Cortex of kidney (tissue), 1 donor: ENCODE measurements at regions not wholly inside any gene's neighbourhood (a gene's known extent, or its start where the extent isn't known, plus 50 kb on each side); places are given as distances from the start of the nearest gene placed in this dataset.
A peak's percentile ranks its signal among the peaks of the same experiment; 100 is the strongest.

Experiments
- DNase-seq: peaks from one replicate; lab custom pipeline; 2025; lab: John Stamatoyannopoulos, UW

DNA sequence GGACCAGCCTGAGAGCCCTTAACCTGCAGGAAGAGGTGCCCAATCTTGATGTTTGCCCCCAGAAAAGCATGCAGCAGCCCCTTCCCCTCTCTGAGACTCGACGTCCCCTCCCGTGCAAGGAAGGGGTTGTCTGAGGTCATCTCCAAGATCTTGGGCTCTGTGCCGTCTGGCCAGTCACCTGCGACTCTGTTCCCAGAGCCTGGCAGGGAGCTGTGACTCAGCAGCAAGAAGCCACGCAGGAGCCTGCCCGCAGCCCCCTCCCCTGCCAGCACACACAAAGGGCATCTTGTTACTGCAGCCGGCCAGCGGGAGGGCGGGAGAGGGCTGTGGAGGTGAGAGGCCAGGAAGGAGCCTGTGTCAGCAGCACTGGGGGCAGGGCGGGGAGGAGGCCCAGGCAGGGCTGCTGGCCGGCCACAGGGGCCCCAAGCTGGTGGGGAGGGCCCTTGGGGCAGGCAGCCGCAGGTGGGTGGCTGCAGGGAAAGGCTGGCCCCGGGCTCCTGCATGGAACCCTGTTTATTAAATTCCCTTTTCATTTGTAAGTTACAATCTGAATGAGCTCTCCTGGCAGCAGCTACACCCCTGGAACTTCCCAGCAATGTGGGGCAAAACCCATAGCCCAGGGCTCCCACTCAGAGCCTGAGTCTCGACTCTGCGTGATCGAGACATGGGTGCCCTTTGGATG, 103.7 kb upstream of the ZMIZ1 start:
- no peak for DNase-seq

DNA sequence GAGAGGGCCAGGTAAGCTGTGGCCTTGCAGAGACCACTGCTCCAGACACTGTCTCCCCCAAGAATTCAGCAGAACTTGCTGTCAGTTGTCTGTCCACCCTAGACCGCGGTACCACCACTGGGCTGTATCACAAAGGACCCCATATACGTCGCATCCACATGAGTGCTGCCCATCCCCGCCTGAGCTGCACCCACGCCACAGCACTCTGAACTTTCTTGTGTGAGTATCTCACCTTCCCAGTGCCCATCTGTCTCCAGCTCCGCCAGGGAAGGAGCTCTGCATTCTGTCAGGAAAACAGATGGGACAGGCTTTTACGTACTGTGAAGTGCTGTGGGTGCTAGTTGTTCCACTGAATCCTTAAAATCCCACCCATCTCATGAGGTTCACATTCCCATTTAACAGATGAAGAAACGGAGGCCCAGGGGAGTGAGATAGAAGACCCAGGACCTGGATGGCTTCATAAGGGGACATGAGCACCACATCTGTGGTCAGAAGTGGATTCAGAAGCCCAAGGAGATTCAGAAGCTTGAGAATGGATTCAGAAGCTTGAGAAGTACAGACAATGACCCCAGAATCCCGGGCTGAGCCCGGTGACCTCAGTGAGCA, 102.5 kb upstream of the ZMIZ1 start:
- DNase-seq, result no peak

DNA sequence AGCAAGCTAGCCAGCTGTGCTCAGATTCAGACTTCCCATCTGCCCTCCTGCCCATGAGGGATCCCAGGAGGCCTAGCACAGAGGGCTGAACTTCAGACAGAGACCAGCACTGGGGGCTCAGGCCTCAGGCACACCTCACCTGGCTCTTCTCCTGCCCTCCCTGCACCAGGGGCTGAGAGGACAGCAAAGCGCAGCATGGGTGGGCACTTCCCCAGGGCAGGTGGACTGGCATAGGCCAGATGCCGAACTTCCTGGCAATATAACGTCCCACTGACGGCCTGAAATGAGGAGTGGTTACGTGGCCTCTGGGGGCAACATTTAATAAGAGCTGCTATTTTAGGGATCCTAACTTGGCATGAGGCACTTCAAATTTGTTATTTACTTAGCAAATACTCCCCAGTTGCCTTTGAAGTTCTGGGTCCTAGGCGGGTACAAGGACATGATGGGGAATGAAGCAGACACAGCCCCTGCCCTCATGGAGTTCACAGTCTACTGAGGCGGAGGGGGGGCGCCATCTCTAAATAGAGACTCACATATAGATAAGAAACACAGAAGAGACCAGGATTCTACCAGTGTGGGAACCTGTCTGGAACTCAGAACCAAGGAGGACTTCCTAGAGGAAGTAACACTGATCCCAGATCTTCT, 101.8 kb upstream of the ZMIZ1 start:
- DNase-seq, result no peak

- no peak for DNase-seq
Measured at GRCh38 chr10:78968300-78968942, 100.3 kb upstream of the ZMIZ1 start.

DNA sequence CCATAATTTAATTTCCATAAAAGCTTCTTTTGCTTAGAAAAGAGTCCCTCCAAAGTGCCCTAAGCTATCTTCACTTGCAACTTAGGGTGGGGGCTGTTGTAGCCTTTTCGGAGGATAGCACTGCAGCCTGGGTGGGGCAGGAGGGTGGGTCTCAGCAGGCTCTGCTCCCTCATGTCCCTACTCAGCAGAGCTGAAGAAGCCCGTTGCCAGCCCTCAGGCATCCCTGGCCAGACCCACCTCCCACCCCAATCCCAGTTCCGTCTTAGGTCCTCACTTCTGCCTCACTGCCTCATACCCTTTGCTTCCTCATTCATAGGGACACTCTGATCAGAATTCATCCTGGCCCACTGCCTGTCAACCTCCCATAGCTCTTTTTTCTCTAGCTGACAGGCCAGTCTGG, 99.8 kb upstream of the ZMIZ1 start:
- no peak for DNase-seq

DNA sequence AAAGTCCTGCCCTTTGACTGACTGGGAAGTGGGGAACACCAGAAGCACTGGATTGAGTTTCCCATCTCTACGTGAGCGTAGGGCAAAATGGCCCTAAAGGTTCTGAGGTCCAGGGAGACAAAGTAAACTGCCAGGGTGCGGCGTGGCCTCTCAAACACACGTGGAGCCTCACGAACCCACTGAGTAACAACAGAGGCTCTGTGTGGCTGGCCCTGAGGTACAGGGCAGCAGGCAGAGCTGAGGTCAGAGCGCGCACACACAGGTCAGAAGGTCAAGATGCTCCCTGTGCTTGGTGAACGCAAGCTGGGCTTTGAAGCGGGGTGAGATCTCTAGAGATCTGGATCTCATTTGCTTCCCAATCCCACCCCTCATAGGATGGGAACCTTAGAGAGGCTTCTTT, 99.0 kb upstream of the ZMIZ1 start:
- no peak for DNase-seq

GRCh38 chr10:78970261-78970660, 98.5 kb upstream of the ZMIZ1 start:
- no peak for DNase-seq

- DNase-seq, result no peak
Measured at GRCh38 chr10:78971094-78971682, 97.6 kb upstream of the ZMIZ1 start.

- peak; percentile 28 for DNase-seq
Measured at GRCh38 chr10:78972160-78972946, 96.4 kb upstream of the ZMIZ1 start.

DNA sequence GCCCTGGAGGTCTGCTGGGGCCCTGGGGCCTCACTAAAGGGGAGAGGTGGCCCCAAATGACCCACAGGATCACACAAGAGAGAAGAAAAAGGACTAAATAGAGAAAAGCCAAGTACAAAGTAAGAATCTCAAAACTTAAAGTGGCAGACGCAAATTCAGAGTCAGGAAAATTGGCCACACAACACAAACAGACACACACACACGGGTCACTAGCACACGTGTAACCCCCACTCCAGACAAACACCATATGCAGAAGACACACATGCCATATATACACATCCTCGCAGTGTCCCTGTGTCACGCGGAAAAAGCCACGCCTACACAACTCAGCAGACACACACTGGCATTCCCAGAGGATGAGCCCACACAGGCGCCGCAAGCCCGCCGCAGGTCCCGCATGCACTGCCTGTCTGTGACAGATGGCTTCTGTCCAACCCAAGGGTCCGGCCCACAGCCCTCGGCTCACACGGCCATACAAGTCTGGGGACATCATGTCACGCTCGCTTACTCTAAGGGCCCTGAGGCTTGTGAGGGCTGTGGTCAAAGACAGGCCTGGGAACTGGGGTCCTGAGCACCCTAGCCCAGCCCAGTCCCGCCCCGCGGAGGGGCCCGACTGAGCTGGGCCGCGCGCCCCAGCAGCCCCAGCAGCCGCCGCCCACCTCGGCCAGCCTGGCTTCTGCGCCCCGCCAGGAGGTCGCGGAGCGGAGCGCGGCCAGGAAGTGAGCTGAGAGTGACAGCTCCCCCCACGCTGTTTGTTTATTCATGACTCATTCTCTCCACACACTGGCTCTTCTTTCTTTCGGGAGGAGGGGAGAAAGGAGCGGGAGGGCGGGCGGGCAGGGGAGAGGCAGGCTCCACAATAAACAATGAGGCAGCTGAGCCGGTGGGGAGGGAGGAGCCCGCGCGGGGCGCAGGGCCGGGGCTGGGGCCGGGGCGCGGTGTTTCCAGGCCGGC, 95.5 kb upstream of the ZMIZ1 start:
- no peak for DNase-seq

- no peak for DNase-seq
Measured at GRCh38 chr10:78973901-78974616, 94.7 kb upstream of the ZMIZ1 start.

- no peak for DNase-seq
Measured at GRCh38 chr10:78974617-78975317, 94.0 kb upstream of the ZMIZ1 start.

DNA sequence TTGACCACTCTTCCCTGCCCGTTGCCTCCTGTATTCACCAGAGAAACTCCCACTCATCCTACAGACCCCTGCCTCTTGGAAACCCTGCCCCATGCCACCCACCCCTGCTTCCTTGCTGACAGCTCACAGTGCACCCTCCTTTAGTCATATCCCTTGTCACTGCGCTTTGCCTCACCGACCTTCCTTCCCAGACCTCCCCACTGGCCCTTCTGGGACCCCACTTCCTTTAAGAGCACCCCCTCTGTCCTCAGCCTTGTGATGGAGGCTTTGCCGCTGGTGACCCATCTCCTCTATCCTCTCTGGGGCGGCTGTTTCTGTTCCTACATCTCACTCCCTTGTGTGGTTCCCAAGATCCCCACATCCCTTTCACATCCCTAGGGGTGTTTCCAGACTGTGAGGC, 92.8 kb upstream of the ZMIZ1 start:
- DNase-seq, result no peak

- DNase-seq, result no peak
Measured at GRCh38 chr10:78976825-78977755, 91.7 kb upstream of the ZMIZ1 start.

DNA sequence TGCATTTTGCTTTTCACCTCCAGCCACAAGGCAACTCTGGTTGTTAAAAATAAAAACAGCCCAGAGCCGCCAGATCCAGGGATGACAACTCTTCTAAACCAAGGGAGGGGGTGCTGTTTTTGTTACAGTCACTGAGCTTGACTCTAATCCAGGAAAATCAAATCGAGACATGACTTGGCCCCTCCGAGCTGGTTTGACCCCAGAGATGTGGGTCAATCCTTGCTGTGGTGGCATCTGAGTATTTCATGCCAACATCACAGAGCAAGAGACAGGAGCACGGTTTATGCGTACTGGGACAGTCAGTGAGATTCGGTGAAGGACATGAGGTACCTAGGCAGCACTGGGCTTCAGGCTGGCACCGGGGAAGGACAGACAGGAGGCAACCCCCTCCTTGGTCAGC, 88.8 kb upstream of the ZMIZ1 start:
- DNase-seq, result no peak

GRCh38 chr10:78980354-78980753, 88.4 kb upstream of the ZMIZ1 start:
- DNase-seq, result no peak

DNA sequence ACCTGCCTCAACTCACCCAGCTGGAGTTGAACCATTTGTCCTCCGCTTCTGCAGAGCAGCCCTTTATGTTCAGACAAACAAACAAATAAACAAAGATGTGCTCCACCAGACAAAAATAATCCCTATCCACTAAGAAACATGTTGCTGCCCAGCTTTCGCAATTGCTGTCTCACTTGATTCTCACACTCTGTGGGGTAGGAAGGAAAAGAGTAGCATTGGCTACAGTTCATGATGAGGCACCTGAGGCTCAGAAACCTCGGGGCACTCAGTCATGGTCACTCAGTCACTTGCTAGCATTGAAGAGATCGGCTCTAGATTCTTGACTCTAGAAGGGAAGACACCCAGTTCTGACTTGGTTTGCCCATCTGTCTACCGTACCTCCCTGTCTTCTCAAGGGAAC, 88.0 kb upstream of the ZMIZ1 start:
- no peak for DNase-seq

GRCh38 chr10:78981257-78981969, 87.4 kb upstream of the ZMIZ1 start:
- no peak for DNase-seq
